ENCODE measurements at regions not wholly inside any gene's neighbourhood (a gene's known extent, or its start where the extent isn't known, plus 50 kb on each side); places are given as distances from the start of the nearest gene placed in this dataset.

DNA sequence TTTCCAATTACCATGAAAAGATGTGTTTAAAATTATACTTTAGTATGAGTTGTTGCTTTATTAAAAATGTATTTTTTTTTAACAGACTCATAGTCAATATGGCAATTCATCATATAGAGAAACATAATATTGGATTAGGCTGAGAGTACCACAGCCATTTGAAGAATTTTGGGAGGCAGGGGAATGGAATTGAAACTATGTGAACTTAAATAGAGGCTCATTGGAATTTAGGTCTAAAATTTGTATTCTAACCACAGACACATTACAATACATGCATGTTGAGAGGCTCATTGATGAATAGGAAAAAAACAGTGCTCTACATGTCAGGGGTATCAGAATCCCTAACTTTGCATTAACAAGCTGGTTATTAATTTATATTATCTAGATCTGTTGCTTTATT, 269.6 kb downstream of the DKK2 start:
- DNase-seq (ENCODE audit: low spot score) = no peak

DNA sequence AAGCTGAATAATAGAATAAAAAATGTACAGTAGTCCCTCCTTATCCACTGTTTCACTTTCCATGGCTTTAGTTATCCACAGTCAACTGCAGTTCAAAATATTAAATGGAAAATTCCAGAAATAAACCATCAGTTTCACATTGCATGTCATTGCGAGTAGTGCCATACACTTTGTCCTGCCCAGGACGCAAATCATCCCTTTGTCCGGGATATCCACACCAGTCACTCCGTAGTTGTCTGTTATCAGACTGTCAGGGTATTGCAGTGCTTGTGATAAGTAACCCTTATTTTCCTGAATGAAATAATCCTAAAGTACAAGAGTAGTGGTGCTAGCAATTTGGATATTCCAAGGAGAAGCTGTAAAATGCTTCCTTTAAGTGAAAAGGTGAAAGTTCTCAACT, 271.3 kb downstream of the DKK2 start:
- DNase-seq (ENCODE audit: low spot score) = no peak

DNA sequence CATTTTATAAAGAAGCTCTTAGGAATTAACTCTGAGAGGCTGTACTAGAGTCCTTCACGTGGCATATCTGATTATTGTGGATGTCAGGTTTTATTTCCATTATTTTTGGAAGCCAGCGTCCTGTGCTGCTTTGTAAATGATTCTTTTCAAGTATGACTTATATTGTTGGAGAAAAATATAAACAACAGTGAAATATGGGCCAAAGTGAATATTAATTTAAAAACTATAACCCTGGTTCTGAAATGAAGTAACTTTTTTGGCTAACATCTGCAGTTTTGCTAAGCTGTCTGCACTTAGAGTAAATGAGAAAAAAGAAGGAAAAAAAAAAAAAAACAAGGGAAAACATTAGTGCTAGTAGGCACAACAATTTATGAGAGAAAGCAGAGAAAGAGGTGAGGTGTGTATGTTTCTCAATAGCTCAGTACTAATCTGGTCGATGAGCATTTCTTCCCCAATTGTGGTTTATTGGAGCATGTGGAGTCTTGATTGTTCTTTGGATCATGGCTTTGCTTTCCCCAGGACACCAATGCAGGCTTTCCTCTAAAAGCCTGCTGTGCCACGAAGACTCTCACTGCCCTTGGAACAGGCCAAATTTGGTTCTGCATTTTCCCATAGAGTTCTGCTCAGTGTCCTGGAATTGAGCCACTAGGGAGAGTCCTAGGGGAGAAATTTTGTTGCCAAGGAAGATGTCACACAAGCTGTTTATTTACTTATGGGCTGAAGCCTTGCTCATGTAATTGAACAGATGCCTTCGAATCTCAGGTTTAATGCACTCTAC, 273.3 kb downstream of the DKK2 start:
- no peak for DNase-seq (ENCODE audit: low spot score)

- no peak for DNase-seq (ENCODE audit: low spot score)
Measured at GRCh38 chr4:106753426-106753825, 282.7 kb downstream of the DKK2 start.

GRCh38 chr4:106746451-106746850, 289.7 kb downstream of the DKK2 start:
- no peak for DNase-seq (ENCODE audit: low spot score)

DNA sequence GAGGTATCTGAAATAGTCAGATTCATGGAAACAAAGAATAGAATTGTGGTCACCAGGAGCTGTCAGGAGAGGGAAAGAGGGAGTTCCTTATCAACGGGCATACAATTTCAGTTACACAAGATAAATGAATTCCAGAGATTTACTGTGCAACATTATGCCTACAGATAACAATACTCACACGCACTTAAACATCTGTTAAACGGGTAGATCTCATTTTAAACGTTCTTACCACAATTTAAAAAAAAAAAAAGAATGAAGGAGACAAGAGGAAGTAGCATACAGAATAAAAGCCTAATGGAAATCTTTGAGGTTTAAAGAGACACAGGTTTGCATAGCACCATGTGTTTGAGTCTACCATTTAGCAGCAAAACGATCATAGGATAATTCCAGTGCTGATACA, 298.0 kb downstream of the DKK2 start:
- DNase-seq (ENCODE audit: low spot score) = no peak

DNA sequence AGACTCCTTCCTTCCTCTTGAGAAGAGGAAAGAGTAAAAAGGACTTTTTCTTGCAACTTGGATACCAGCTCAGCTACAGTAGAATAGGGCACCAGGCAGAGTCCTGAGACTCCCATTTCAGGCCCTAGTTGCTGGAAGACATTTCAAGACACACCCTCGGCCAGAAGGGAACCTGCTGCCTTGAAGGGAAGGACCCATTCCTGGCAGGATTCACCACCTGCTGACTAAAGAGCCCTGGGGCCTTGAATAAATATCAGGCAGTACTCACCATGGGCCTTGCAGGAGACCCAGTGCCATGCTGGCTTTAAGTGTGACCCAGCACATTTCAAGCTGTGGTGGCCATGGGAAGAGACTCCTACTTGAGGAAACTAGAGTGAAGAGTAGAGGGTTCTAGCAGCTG, 317.6 kb downstream of the DKK2 start:
- no peak for DNase-seq (ENCODE audit: low spot score)

DNA sequence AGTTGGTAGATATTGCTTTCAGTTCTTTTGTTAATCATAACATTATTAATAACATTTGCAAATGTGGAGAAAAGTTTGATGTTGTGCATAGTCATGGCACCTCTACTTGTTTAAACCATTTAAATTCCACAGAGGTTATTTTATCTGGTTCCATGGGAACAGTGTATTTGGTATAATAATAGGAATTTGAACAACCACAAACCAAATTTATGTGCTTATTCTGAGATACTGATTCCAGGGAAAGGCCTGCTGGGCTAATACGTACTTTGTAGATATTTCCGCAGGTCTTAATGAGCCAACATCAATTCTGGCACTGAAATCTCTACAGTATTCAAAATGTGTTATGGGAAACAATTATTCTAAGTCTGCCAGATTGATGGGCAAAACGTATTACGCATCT, 319.0 kb downstream of the DKK2 start:
- DNase-seq (ENCODE audit: low spot score) = no peak

DNA sequence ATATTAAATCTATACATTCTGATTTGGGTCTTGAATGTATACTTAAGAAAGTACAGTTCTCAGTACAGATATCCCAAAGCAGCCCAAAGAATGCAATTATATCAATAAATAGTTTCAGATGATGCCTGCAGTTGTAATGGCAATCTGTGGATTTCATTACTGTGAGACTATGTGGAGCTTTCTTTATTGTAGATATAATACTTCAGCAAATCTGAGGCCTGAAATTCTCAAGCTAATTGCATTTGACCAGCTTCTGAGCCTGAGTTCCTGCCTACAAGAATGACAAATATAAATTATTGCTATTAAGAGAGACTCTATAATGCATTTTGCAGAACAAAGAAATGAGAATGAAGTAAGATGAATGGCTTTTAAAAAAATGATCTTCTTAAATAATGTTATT, 320.3 kb downstream of the DKK2 start:
- no peak for DNase-seq (ENCODE audit: low spot score)

GRCh38 chr4:106708464-106708816, 327.7 kb downstream of the DKK2 start:
- DNase-seq (ENCODE audit: low spot score) = no peak

- no peak for DNase-seq (ENCODE audit: low spot score)
Measured at GRCh38 chr4:106707776-106708463, 328.2 kb downstream of the DKK2 start.

DNA sequence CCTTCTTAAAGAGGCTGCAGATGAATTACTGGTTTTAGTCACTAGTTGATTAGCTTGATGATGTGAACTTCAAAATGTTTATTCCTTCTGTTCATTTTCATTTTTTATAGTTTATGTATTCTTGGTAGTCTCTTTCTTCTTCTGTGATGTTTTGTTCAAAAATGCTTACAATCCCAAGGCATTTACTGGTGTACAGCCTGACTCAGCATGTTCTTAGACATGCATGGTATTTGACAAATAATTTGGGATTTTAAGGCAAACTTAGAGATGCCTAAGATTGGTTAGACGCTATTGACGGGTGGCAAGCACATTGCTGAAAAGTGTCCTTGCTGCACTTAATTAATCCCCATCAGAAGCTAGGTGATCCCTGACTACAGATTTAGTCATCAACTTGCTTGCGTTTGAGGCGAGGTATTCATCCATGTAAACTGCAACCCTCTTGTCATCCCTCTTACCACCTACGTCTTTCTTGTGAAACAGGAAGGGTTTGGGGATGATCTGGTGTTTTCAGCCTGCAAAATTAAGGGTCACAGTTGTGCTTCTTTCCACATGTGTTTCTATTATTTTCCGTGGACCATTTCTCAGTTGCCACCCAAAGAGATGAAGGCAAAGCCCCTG, 331.8 kb downstream of the DKK2 start:
- DNase-seq (ENCODE audit: low spot score) = no peak

- no peak for DNase-seq (ENCODE audit: low spot score)
Measured at GRCh38 chr4:106700321-106700720, 331.7 kb upstream of the GIMD1 start.

DNA sequence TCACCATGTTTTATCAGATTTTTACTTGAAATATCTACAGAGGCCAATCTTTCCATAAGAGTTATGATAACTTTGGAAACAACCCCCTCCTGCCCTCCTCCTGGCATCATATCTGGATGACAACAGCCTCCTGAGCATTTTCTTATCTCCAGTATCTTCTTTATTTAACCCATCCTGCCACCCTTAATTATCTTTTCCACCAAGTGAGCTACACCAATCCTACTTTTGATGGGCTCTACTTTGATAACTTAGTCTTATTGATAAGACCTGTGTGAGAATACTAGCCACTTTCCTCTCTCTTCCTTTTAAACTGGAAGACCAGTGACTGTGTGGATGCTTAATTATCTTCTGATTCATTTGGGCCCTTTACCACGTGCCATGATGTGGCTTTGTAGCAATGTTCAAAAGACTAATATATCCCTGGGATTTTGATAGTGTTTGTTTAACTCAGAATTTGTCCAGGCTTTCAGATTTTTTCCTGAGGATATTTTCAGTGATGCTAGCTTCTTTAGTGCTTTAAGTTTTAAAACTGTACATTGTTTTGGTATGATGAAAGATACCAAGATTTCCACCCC, 330.1 kb upstream of the GIMD1 start:
- no peak for DNase-seq (ENCODE audit: low spot score)

GRCh38 chr4:106695501-106696262, 327.1 kb upstream of the GIMD1 start:
- DNase-seq (ENCODE audit: low spot score) = no peak

- DNase-seq (ENCODE audit: low spot score) = no peak
Measured at GRCh38 chr4:106694232-106694631, 325.7 kb upstream of the GIMD1 start.

DNA sequence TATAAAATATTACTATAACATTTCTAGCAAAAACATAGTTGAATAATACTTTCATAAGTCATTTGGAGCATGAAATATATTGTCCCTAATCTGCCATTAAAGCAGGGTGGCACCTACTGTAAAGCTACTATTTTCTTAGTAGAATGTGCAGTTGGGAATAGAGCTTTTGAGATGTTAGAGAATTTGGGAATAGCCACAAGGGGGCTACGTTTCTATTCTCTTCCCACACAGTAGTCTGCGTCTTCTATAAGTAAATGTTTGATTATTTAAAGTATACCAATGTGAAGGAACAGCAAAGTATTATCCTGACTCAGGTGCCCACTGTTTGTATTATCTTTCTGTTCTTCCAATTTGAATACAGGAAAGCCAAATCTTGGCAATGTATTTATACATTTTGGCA, 323.2 kb upstream of the GIMD1 start:
- no peak for DNase-seq (ENCODE audit: low spot score)

GRCh38 chr4:106690487-106690886, 321.9 kb upstream of the GIMD1 start:
- no peak for DNase-seq (ENCODE audit: low spot score)

- no peak for DNase-seq (ENCODE audit: low spot score)
Measured at GRCh38 chr4:106687026-106687425, 318.4 kb upstream of the GIMD1 start.

GRCh38 chr4:106681381-106681921, 312.9 kb upstream of the GIMD1 start:
- no peak for DNase-seq (ENCODE audit: low spot score)

DNA sequence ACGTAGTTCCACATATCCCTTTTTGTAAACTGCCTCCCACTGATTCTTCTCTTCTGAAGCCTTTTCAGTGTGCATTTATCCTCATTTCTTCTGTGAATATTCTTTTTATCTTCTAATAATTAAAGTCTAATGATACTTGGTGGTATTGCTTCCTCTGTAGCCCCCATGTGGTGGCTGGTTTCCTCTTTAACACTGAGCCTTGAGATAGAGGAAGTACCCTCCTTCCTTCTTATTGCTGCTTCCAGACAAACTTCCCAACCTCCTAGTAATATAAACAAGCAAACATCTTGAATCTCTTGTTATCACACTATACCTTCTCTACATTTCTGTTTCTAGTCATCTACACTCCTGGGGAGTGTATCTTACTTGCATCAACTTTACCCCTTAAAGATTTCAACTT, 310.5 kb upstream of the GIMD1 start:
- DNase-seq (ENCODE audit: low spot score) = no peak

DNA sequence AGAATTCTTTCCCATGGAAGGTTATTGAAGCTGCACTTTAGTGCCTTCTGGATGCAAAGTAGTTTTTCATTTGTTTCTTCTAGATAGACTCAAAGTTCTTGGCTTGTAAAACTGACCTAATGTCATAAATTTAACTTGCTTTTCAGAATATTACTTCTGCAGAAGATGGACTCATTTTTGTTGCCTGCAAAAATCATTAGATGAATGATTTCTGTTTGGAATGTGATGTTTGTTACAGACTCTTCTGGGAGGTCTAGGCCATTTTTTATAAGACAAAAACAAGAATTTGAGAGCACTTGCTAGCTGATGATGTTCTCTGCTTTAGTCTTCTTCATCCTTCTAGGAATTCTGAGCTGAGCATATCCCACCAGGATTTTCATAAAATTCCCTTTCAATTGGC, 308.6 kb upstream of the GIMD1 start:
- no peak for DNase-seq (ENCODE audit: low spot score)
